ENCODE measurements at regions not wholly inside any gene's neighbourhood (a gene's known extent, or its start where the extent isn't known, plus 50 kb on each side); places are given as distances from the start of the nearest gene placed in this dataset.

DNA sequence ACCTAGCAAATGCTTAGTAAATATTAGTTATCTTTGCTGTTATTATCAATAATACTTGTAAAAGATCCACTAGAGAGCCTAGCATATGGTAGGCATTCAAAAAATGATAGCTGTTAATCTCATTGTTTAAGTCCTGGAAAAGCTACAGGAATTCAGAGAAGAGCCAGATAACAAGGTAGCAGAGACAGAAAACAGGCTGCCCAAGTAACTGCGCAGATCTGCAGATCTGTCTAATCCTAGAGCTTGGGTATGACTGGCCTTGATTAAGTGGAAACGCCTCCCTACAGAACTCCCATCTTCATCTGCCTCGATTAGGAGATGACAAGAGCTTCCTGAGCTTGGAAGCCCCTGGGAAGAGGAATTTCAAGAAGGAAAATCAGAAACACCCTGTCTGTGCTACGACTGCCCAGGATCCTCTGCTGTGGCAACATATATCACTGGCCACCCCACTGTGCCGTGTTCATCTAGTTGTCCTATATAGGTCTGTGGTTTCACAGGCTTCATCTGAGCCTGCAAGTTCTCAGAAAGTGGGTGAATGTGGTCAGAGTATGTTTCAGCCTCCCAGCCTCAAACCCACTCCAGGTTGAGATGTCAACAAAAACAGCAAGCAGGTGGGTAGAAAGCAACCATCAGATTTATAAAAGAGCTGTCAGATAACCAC lies 151.5 kb upstream of the PKDCC start:
- TF ChIP-seq, protein P1, sequence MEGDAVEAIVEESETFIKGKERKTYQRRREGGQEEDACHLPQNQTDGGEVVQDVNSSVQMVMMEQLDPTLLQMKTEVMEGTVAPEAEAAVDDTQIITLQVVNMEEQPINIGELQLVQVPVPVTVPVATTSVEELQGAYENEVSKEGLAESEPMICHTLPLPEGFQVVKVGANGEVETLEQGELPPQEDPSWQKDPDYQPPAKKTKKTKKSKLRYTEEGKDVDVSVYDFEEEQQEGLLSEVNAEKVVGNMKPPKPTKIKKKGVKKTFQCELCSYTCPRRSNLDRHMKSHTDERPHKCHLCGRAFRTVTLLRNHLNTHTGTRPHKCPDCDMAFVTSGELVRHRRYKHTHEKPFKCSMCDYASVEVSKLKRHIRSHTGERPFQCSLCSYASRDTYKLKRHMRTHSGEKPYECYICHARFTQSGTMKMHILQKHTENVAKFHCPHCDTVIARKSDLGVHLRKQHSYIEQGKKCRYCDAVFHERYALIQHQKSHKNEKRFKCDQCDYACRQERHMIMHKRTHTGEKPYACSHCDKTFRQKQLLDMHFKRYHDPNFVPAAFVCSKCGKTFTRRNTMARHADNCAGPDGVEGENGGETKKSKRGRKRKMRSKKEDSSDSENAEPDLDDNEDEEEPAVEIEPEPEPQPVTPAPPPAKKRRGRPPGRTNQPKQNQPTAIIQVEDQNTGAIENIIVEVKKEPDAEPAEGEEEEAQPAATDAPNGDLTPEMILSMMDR (conservative IDR thresholded peaks at IDR 0.05; ENCODE audit: low read depth, low read length) = no peak
- TF ChIP-seq EZH2 (IDR thresholded peaks at IDR 0.05; ENCODE audit: borderline replicate concordance, low read depth, low read length, poor library complexity, severe bottlenecking) = no peak

Data from A673 (cell line).